Urinary bladder (tissue), 3 donors: ENCODE measurements at regions not wholly inside any gene's neighbourhood (a gene's known extent, or its start where the extent isn't known, plus 50 kb on each side); places are given as distances from the start of the nearest gene placed in this dataset.

Source experiments
- DNase-seq: peaks from one replicate; pipeline ENCODE4 v3.0.0-alpha.2; 2015; ENCODE audit errors: extremely low spot score
- H3K27ac ChIP-seq: one replicate; pipeline ENCODE4 v1.5.1; 2013; ENCODE audit warnings: low read depth, mild to moderate bottlenecking, moderate library complexity
- H3K36me3 ChIP-seq: one replicate; pipeline ENCODE4 v1.6.1; 2013; ENCODE audit warnings: mild to moderate bottlenecking, moderate library complexity; ENCODE audit not compliant: insufficient read depth
- H3K4me1 ChIP-seq: one replicate; pipeline ENCODE4 v1.6.1; 2013; ENCODE audit warnings: mild to moderate bottlenecking, moderate library complexity; ENCODE audit not compliant: insufficient read depth
- H3K4me3 ChIP-seq: one replicate; pipeline ENCODE4 v1.5.1; 2013; ENCODE audit warnings: low read depth, low read length
- WGBS: extraction: QIAGEN DNeasy Blood & Tissue Kit; methylation state at CpG from one replicate; pipeline ENCODE4 v1.1.7; 2013; 5-methylcytosine and 5-hydroxymethylcytosine counted together
- donor health status: healthy with polysubstance abuse.
- donor health status: healthy.

DNA sequence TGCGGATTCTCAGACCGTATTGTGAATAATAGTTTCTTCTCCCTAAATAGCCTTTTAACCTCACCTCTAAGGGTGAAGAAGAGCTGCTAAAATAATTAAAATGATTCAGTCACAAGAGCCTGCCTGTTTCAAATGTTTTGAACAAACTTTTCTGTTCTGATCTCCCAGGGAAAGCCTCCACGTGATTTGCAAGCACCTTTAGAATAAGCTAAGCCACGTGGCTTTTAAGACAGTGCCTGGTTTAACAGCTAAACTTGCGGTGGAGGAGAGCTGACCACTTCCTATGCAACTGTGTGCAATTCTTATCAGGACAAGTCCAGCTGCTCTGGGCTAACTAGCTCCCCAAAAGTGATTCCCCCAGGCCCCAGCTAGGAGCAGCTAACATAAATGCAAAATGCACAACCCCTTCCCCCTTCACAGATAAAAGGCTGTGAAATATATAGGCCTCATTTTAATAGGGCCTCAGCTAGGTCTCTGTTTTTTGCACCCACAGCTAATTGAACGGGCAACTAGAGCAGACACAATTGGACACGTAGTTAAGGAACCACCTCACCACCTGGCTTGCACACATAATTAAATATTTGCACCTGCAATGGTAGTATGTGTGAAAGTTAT, 401.2 kb upstream of the NR2F2 start:
- Histone ChIP-seq H3K27ac (no peak overlapping the region), H3K4me3 (no peak overlapping the region), H3K4me1 (no peaks in the 10 kb centered on the region), H3K36me3 (no peaks in the 10 kb centered on the region)
- 71% methylated on average over 7 of the region's 7 CpGs for WGBS
- DNase-seq: no peak

DNA sequence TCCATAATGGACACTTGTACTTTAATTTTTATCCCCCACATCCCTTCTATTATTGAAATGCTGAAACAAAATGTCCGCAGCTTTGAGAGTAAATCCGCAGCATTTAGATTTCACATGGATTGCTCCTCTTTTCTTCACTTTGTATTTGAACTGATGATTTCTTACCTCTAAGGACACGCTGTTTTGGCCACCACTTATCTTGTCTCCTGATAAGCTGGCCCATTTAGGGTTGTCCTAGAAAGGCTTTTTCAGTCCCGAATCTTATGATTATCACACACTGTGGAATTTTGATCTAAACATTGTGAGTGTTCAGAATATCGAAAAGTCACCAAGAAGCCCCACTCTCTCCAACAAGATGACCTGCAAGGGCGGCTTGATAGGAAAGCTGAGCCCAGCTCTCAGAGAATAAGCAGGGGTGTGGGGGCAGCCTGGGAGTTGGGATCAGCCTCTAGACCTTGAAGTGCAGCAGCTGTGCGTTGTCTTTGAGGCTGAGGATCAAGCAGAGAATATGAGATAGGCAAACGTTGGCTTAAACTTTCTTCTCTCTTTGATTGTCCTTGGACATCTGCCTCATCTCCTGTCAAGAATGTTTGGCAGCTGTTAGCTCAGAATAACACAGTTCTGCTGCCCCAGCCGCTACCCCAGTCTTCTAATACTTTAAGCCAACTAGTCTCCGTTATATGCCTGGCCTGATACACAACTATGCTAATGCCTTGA, 399.7 kb upstream of the NR2F2 start:
- no peak for DNase-seq
- Histone ChIP-seq H3K27ac (no peak overlapping the region), H3K36me3 (no peaks in the 10 kb centered on the region), H3K4me3 (no peak overlapping the region), H3K4me1 (no peaks in the 10 kb centered on the region)
- WGBS: 49% methylated on average over 10 of the region's 10 CpGs

DNA sequence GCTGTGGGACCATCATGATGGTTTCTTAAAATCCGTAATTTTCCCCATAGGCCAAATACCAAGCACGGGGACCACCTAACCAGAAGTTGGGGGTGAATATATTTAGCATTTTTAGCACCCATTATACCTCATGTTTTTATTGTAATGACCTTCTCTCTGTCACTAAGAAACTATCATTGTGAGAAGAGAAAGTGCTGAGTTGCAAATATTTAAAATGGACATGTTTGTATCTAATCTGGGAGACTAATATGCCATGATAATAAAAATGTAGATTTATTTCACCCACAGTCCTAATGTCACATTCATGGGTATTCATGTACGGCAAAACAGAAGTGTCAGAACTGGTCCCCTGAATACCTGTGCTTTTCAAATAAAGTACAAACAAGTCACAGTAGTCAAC, 398.9 kb upstream of the NR2F2 start:
- Histone ChIP-seq H3K4me3 (no peak overlapping the region), H3K27ac (no peak overlapping the region), H3K36me3 (no peaks in the 10 kb centered on the region), H3K4me1 (no peaks in the 10 kb centered on the region)
- DNase-seq: no peak
- WGBS: 94% methylated on average over 3 of the region's 3 CpGs

DNA sequence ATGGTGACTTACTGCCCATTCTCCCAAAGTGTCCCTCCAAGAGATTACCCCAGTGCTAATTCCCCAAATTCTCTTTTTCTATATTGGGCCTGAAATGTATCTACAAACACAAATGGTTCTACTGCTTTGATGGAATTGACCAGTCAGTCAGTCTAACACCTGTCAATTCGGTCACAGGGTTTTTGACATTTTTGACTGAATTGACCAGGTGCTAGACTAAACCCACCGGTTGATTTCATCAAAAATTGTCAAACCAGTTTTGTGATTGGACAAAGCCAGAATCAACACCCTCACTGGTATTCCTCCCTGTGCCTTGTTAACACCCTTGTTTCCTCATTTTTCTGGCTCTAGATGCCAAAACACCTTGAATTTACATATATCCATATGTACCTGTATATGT, 398.4 kb upstream of the NR2F2 start:
- H3K4me1 ChIP-seq: no peaks in the 10 kb centered on the region
- H3K27ac ChIP-seq: no peak overlapping the region
- WGBS: 99% methylated on average over 2 of the region's 2 CpGs
- DNase-seq: no peak
- H3K36me3 ChIP-seq: no peaks in the 10 kb centered on the region
- no peak overlapping the region for H3K4me3 ChIP-seq

DNA sequence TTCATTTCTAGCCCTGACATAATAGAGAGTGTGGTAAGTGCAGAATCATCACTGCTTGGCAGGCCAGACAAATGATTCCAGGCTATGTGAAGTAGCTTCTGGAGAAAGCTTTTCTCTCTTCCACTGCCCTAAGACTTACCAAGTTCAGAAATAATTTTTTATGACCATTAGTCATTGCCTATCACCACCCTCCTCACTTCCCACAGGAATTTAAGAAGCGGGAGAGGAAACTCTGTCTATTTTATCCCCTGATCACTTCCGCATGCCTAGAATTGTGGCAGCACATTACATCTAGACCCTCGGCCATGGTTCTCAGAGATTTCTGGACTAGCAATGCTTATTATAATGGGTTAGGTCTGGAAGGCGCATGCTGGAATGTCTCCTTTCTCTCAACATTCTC, 397.8 kb upstream of the NR2F2 start:
- WGBS: 84% methylated on average over 4 of the region's 4 CpGs
- Histone ChIP-seq H3K4me1 (no peaks in the 10 kb centered on the region), H3K4me3 (no peak overlapping the region), H3K27ac (no peak overlapping the region), H3K36me3 (no peaks in the 10 kb centered on the region)
- no peak for DNase-seq

DNA sequence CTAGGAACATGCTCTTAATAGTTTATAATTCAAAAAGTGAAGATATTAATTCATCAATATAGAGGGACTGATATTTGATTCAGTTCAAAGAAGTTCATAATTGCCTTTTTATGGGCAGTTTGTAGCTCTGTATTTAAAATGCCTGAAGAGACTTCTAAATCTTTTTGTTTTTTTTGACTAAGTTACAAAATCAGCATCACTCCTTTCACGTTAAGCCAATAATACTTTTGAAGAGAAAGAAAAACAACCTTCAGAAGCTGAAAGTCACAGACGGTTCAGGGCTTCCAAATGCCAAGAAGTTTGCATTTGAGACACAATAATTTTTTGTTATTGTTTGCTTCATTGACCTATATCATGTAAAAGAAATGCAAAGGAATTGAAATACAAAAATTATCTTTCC, 394.6 kb upstream of the NR2F2 start:
- no peak overlapping the region for H3K4me3 ChIP-seq
- no peaks in the 10 kb centered on the region for H3K36me3 ChIP-seq
- H3K27ac ChIP-seq: no peak overlapping the region
- no peak for DNase-seq
- H3K4me1 ChIP-seq: no peaks in the 10 kb centered on the region
- 63% methylated on average over 2 of the region's 2 CpGs for WGBS

DNA sequence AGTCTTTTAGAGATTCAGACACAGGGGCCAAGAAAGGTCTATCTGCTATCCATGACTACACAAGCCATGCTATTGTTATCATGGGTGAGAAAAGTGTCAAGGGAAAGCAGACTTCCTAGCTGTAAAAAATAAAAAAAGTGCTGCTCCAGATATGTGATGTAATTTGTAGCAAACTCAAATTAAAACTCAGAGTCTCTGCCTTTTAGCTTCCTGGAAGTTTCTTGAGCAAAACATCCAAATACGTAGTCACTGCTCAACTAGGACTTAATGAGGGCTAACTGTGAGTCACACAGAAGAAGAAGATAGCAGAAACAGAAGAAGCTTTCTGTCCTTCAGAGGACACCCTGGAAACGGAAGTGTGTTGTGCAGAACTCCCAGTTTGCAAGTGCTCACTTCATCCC, 393.4 kb upstream of the NR2F2 start:
- no peaks in the 10 kb centered on the region for H3K4me1 ChIP-seq
- H3K36me3 ChIP-seq: no peaks in the 10 kb centered on the region
- WGBS: 83% methylated on average over 2 of the region's 2 CpGs
- H3K4me3 ChIP-seq: no peak overlapping the region
- DNase-seq: no peak
- no peak overlapping the region for H3K27ac ChIP-seq

DNA sequence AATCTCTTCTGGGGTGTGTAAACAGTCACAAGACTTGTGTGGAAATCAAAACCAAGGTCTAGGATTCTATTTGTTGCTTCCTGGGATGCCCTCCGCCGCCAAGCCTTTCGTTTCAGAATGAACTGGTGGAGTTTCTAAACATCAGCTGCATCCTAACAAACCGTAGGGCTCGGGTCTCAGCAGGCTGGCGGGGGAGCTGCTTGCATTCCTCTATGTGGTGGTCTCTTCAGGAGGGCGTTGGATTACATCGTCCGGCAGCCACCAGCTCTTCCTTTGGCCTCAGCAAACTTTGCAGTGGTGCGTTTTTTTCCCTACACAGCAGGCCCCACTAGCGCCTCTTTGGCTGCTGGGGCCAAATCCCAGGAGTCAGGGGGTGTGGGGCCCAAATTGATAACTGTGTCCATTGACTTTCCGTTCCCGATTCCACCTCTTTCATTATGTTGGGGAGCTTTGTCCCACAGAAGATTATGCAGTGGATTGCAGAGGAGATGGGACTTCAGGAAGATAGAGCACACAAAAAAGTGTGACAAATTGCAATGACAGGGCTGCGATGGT, 390.0 kb upstream of the NR2F2 start:
- Histone ChIP-seq H3K4me3 (no peak overlapping the region), H3K36me3 (no peaks in the 10 kb centered on the region), H3K27ac (no peak overlapping the region)

DNA sequence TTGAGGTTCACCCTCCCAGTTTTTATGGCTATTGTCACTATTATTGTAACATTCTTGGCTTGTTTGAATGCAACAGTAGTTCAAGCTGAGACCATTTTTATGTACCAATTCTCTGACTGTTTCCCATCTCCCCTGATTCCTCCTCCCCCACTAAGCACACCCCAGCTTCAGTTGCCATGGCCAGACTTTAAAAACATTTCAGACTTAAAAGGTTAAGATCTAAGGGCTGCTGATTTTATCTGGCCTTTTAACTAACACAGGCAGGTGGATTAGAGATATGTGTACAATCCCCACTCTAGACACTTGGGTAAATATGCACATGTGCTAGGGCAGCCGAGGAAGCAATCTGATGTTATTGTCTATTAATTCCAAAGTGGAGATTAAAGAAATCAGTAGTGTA, 386.3 kb upstream of the NR2F2 start:
- DNase-seq: no peak
- H3K36me3 ChIP-seq: peaks cover under 1% of the 10 kb centered on the region
- no peak overlapping the region for H3K4me3 ChIP-seq
- H3K27ac ChIP-seq: no peak overlapping the region
- no peaks in the 10 kb centered on the region for H3K4me1 ChIP-seq
- 51% methylated on average over 1 of the region's 1 CpG for WGBS

More for the DNA sequence above, 390.0 kb upstream of the NR2F2 start:
- H3K4me1 ChIP-seq: no peaks in the 10 kb centered on the region
- DNase-seq: no peak
- 90% methylated on average over 14 of the region's 14 CpGs for whole genome bisulfite sequencing

DNA sequence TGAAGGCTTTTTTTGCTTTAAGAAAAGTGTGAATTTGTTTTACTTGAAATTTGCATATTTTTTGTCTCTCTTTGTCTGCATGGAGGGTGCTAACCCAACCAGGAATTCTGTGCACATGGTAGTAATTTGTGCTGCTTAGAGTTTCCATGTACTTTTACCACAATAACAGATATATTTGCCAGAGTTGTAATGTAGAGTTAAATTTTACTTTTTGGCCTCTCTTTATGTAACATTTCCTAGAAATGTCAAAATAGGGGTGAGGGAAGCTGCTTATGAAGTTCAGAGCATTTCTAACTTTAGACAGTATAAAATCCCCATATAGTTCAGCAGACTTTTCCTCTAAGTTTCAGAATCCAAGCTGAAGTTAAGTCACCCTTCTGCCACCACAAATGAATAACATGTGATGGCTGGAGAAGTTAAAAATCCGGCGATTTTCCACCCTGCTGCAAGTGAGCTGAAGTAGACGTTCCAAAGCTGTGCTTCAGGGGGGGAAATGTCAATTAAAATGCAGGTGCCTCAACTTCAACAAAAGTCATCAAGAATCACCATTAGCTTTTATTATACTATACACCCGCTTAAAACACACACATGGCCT, 385.7 kb upstream of the NR2F2 start:
- H3K4me1 ChIP-seq: no peaks in the 10 kb centered on the region
- no peak for DNase-seq
- no peak overlapping the region for H3K27ac ChIP-seq
- WGBS: 86% methylated on average over 4 of the region's 4 CpGs
- peaks cover 3% of the 10 kb centered on the region for H3K36me3 ChIP-seq
- H3K4me3 ChIP-seq: no peak overlapping the region

DNA sequence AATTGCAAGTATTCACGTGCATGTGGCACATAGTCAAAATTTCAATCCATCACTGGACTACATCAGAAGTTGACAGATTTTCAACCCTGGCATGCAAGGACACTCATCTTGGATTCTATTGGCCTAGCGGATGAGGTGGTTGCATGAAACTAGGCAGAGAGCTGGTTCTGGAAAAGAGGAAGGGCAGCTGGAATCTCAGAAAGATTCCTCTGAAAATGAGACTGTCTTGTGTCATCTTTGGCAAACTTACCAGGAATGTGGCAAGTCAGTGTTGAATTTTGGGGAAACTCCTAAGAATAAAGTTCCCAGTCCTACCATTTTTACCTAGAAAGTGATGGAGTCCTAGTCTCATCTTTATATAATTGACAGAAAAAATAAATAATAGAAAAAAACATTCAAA, 384.3 kb upstream of the NR2F2 start:
- no peak for DNase-seq
- 96% methylated on average over 2 of the region's 2 CpGs for WGBS

DNA sequence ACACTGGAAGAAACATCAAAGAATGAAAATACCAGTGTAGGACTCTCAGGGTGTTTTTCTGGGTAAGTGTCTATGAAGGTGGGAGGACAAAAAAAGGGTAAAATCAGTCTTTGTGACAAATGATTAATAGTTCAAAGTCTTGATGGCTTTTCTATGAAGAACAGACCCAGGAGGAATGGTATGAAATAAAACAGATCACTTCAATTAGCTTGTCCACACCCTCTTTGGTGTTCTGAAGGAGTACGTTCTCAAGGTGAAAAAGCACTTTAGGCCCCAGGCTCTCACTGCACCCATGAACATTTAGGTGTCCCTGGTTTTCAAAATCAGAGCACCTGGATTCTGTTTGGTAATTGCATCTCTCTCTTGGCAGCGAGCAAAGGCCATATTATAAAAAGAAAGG, 383.6 kb upstream of the NR2F2 start:
- 99% methylated on average over 2 of the region's 2 CpGs for WGBS
- no peak overlapping the region for H3K27ac ChIP-seq

More for the DNA sequence above, 384.3 kb upstream of the NR2F2 start:
- Histone ChIP-seq H3K4me1 (no peaks in the 10 kb centered on the region), H3K27ac (no peak overlapping the region), H3K4me3 (no peak overlapping the region), H3K36me3 (peaks cover 3% of the 10 kb centered on the region)

DNA sequence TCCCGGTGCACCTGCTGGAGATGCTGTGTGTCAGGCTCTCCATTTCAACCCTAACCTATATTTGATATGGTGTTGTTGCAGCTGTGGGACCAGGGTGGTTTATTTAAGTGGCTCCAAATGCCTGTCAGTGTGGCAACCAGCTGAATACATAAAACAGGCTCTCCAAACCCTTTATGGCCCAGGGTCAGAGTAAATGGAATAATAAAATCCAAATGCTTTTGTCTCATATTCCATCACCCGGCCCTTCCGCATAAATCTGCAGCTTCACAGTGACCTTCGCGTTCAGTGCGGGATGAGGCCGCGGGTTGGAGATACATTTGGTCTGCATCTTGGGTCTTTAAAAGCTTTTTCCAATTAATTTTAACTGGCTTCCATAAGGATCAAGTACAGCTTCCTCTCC, 382.1 kb upstream of the NR2F2 start:
- DNase-seq: no peak
- no peaks in the 10 kb centered on the region for H3K4me1 ChIP-seq
- H3K27ac ChIP-seq: no peak overlapping the region
- WGBS: 89% methylated on average over 8 of the region's 8 CpGs
- H3K36me3 ChIP-seq: peaks cover 3% of the 10 kb centered on the region
- H3K4me3 ChIP-seq: no peak overlapping the region

More for the DNA sequence above, 383.6 kb upstream of the NR2F2 start:
- Histone ChIP-seq H3K4me3 (no peak overlapping the region), H3K36me3 (peaks cover 3% of the 10 kb centered on the region), H3K4me1 (no peaks in the 10 kb centered on the region)
- DNase-seq: no peak

DNA sequence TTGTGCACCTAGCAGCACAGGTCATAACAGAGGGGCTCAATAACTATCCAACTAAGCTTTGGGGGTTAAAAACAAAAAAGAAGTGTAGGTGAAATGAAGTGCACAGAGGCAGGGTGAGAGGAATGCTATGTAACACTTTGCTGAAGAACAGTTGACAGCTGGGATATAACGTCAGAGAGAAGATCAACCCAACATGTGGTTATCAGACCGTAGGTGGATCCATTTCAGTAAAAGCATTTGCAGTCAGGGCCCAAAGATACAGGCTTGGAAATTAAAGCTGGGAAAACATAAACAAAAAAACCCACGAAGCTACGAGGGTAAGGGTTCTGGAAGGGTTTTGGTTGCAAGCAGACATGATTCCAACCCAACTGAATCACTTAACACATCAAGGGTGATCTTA, 377.5 kb upstream of the NR2F2 start:
- no peak for DNase-seq
- H3K36me3 ChIP-seq: peaks cover 3% of the 10 kb centered on the region
- H3K27ac ChIP-seq: no peak overlapping the region
- H3K4me1 ChIP-seq: no peaks in the 10 kb centered on the region
- WGBS: 74% methylated on average over 4 of the region's 4 CpGs
- H3K4me3 ChIP-seq: no peak overlapping the region
